ENCODE measurements at regions not wholly inside any gene's neighbourhood (a gene's known extent, or its start where the extent isn't known, plus 50 kb on each side); places are given as distances from the start of the nearest gene placed in this dataset.

DNA sequence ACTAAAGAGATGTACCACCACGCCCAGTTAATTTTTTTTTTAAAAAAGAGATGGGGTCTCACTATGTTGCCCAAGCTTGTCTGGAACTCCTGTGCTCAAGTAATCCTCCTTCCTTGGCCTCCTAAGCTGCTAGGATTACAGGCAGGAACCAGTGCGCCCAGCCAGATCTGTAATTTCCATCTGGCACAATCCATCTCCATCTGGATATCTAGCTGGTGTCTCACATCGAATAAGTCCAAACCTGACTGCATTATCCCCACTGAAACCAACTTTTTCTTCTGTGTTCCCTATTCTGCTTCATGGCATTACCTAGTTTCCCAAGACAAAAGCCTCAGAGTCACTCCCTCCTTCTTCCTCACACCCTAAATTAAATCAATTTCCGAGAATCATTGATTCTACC lies 125.8 kb upstream of the TEX13C start:
- CTCF ChIA-PET (ENCODE audit: low intra/inter-chr PET ratio, low total read pairs) = no interaction called here
- no peak overlapping the region for H3K27ac ChIP-seq (ENCODE audit: extremely low read length, insufficient read depth, low read length)
- H3K4me1 ChIP-seq (ENCODE audit: insufficient read depth, low read length) = no peaks in the 10 kb centered on the region
- no peaks in the 10 kb centered on the region for H3K9me3 ChIP-seq (ENCODE audit: low read length)
- intact Hi-C loops (cut with micrococcal nuclease; ENCODE audit: unreplicated experiment) (no loop called here), in situ Hi-C loops (cut with HindIII; ENCODE audit: extremely low pct_ligation_motif_present, low pct_unique_long_range_greater_than_20kb) (no loop called here)
- TF ChIP-seq NPAS2 (CRISPR knock-in tag; IDR thresholded peaks at IDR 0.05; ENCODE audit: borderline replicate concordance) = no peak
- no peak for TF ChIP-seq SMC3 (IDR thresholded peaks at IDR 0.05; ENCODE audit: low read length)
- TF ChIP-seq KLF16 (CRISPR knock-in tag; IDR thresholded peaks at IDR 0.05) = no peak
- no peak for TF ChIP-seq HOXA3 (CRISPR knock-in tag; IDR thresholded peaks at IDR 0.05)
- TF ChIP-seq, protein P1, sequence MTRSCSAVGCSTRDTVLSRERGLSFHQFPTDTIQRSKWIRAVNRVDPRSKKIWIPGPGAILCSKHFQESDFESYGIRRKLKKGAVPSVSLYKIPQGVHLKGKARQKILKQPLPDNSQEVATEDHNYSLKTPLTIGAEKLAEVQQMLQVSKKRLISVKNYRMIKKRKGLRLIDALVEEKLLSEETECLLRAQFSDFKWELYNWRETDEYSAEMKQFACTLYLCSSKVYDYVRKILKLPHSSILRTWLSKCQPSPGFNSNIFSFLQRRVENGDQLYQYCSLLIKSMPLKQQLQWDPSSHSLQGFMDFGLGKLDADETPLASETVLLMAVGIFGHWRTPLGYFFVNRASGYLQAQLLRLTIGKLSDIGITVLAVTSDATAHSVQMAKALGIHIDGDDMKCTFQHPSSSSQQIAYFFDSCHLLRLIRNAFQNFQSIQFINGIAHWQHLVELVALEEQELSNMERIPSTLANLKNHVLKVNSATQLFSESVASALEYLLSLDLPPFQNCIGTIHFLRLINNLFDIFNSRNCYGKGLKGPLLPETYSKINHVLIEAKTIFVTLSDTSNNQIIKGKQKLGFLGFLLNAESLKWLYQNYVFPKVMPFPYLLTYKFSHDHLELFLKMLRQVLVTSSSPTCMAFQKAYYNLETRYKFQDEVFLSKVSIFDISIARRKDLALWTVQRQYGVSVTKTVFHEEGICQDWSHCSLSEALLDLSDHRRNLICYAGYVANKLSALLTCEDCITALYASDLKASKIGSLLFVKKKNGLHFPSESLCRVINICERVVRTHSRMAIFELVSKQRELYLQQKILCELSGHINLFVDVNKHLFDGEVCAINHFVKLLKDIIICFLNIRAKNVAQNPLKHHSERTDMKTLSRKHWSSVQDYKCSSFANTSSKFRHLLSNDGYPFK (CRISPR knock-in tag; IDR thresholded peaks at IDR 0.05; ENCODE audit: borderline replicate concordance) = no peak
- no peak overlapping the region for H3K4me3 ChIP-seq (replicated peaks in 1 of 3; ENCODE audit: insufficient read depth in 1 of 3, low read depth in 2 of 3, low read length in 3 of 3)
- H3K9ac ChIP-seq (ENCODE audit: insufficient read depth, low read depth, low read length) = no peak overlapping the region
- WGBS (ENCODE audit: low lambda C conversion rate) = 0% methylated on average over 4 of the region's 4 CpGs
- FAIRE-seq (no peak), DNase-seq (ENCODE audit: low spot score) (no peak), ATAC-seq (no peak)
- H3K36me3 ChIP-seq (replicated peaks in 1 of 2; ENCODE audit: control insufficient read depth in 1 of 2, insufficient read depth in 2 of 2, low read length in 2 of 2) = no peaks in the 10 kb centered on the region
- H3K79me2 ChIP-seq (ENCODE audit: insufficient read depth, low read length) = no peaks in the 10 kb centered on the region
- no TSS peak for BruUV-seq (replicated peaks)
- no peak overlapping the region for H2AFZ ChIP-seq (ENCODE audit: low read length)
- no peaks in the 10 kb centered on the region for H3K27me3 ChIP-seq (ENCODE audit: control insufficient read depth in 1 of 2, insufficient read depth in 2 of 2, low read length in 2 of 2)
- POLR2A ChIA-PET = no interaction called here
- H3K4me2 ChIP-seq (ENCODE audit: low read depth, low read length) = no peak overlapping the region
- no peaks in the 10 kb centered on the region for H4K20me1 ChIP-seq (ENCODE audit: insufficient read depth, low read length)

DNA sequence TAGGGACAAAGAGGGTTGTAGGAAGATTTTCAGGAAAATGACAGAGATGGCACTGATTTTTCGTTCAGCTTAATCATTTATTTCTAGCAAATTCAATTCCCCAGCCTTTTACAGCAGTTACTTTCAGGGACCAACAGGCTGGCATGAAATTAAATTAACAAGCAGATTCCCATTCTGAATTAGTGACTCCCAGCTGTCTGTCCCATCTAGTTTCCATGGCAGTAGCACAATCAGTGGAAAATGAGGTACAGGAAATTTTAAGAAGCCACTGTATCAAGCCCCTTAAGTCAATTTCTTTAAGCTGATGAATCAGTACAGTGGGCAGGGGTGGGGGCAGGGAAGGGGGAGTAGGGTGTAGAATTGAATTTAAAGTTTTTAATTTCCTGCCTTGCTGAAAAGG lies 121.1 kb upstream of the TEX13C start:
- in situ Hi-C loops (cut with HindIII; ENCODE audit: extremely low pct_ligation_motif_present, low pct_unique_long_range_greater_than_20kb) (no loop called here), intact Hi-C loops (cut with micrococcal nuclease; ENCODE audit: unreplicated experiment) (no loop called here)
- no peak for ATAC-seq
- H3K9me3 ChIP-seq (ENCODE audit: low read length) = no peaks in the 10 kb centered on the region
- CTCF ChIA-PET (ENCODE audit: low intra/inter-chr PET ratio, low total read pairs) = no interaction called here
- H3K27ac ChIP-seq (ENCODE audit: extremely low read length, insufficient read depth, low read length) = no peak overlapping the region
- no peaks in the 10 kb centered on the region for H3K36me3 ChIP-seq (replicated peaks in 1 of 2; ENCODE audit: control insufficient read depth in 1 of 2, insufficient read depth in 2 of 2, low read length in 2 of 2)
- no peak overlapping the region for H2AFZ ChIP-seq (ENCODE audit: low read length)
- H3K79me2 ChIP-seq (ENCODE audit: insufficient read depth, low read length) = no peaks in the 10 kb centered on the region
- 8% methylated on average over 1 of the region's 1 CpG for WGBS (ENCODE audit: low lambda C conversion rate)
- no peak overlapping the region for H3K4me3 ChIP-seq (replicated peaks in 1 of 3; ENCODE audit: insufficient read depth in 1 of 3, low read depth in 2 of 3, low read length in 3 of 3)
- H3K27me3 ChIP-seq (ENCODE audit: control insufficient read depth in 1 of 2, insufficient read depth in 2 of 2, low read length in 2 of 2) = peaks cover 0 to 4% of the 10 kb centered on the region in 2 experiments; a peak in 1 of 5 replicates
- POLR2A ChIA-PET = no interaction called here
- no peak overlapping the region for H3K4me2 ChIP-seq (ENCODE audit: low read depth, low read length)
- BruUV-seq (replicated peaks) = no TSS peak
- DNase-seq (ENCODE audit: low spot score) = no peak
- no peak for FAIRE-seq
- no peaks in the 10 kb centered on the region for H3K4me1 ChIP-seq (ENCODE audit: insufficient read depth, low read length)
- H3K9ac ChIP-seq (ENCODE audit: insufficient read depth, low read depth, low read length) = no peak overlapping the region
- H4K20me1 ChIP-seq (ENCODE audit: insufficient read depth, low read length) = no peaks in the 10 kb centered on the region
- TF ChIP-seq EZH2 (conservative IDR thresholded peaks at IDR 0.05; ENCODE audit: low read depth, low read length) = no peak
- no peak for TF ChIP-seq TEAD3 (CRISPR knock-in tag; optimal IDR thresholded peaks at IDR 0.05; ENCODE audit: borderline replicate concordance)
- TF ChIP-seq IKZF4 (CRISPR knock-in tag; IDR thresholded peaks at IDR 0.05; ENCODE audit: borderline replicate concordance, low read depth, not compliant biosample characterization) = no peak
- no peak for TF ChIP-seq SRSF9 (IDR thresholded peaks at IDR 0.05; ENCODE audit: borderline replicate concordance, insufficient read depth, low read depth, low read length, poor library complexity, severe bottlenecking)
- TF ChIP-seq KLF12 (CRISPR knock-in tag; IDR thresholded peaks at IDR 0.05; ENCODE audit: borderline replicate concordance) = no peak
- no peak for TF ChIP-seq KLF11 (CRISPR knock-in tag; IDR thresholded peaks at IDR 0.05)
- TF ChIP-seq, protein P2, sequence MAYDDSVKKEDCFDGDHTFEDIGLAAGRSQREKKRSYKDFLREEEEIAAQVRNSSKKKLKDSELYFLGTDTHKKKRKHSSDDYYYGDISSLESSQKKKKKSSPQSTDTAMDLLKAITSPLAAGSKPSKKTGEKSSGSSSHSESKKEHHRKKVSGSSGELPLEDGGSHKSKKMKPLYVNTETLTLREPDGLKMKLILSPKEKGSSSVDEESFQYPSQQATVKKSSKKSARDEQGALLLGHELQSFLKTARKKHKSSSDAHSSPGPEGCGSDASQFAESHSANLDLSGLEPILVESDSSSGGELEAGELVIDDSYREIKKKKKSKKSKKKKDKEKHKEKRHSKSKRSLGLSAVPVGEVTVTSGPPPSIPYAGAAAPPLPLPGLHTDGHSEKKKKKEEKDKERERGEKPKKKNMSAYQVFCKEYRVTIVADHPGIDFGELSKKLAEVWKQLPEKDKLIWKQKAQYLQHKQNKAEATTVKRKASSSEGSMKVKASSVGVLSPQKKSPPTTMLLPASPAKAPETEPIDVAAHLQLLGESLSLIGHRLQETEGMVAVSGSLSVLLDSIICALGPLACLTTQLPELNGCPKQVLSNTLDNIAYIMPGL (CRISPR knock-in tag; IDR thresholded peaks at IDR 0.05; ENCODE audit: borderline replicate concordance in 1 of 2, low read depth in 1 of 2) = no peak
